PFSK-1 (cell line): ENCODE measurements at regions not wholly inside any gene's neighbourhood (a gene's known extent, or its start where the extent isn't known, plus 50 kb on each side); places are given as distances from the start of the nearest gene placed in this dataset.

Experiments
- FOXP2 ChIP-seq: optimal IDR thresholded peaks from 2 replicates; pipeline ENCODE3; 2011; ENCODE audit warnings: borderline replicate concordance, control low read depth, inconsistent platforms; ENCODE audit not compliant: insufficient read depth; ENCODE audit errors: extremely low read length, extremely low read depth
- POLR2AphosphoS5 ChIP-seq: IDR thresholded peaks from 2 replicates; pipeline ENCODE4 v1.6.1; 2012; ENCODE audit warnings: low read depth, mild to moderate bottlenecking, control low read depth, low read length, moderate library complexity
- REST ChIP-seq, 2 experiments: IDR thresholded peaks; 2 replicates each; pipeline versions ENCODE4 v1.6.1 to v1.8.0; 2011 to 2012; ENCODE audit warnings: low read depth in 2 of 2, low read length in 2 of 2, control low read depth in 1 of 2, inconsistent platforms in 1 of 2, mild to moderate bottlenecking in 1 of 2, moderate library complexity in 1 of 2; ENCODE audit not compliant: insufficient read depth in 1 of 2
- SIN3A ChIP-seq: IDR thresholded peaks from 2 replicates; pipeline ENCODE4 v1.6.1; 2012; ENCODE audit warnings: mild to moderate bottlenecking, low read length, moderate library complexity, borderline replicate concordance; ENCODE audit not compliant: insufficient read depth
- TAF1 ChIP-seq: IDR thresholded peaks from 2 replicates; pipeline ENCODE4 v1.6.1; 2012; ENCODE audit warnings: low read length, control low read depth, borderline replicate concordance; ENCODE audit not compliant: insufficient read depth

- TF ChIP-seq POLR2AphosphoS5: no peak
- no peak for TF ChIP-seq FOXP2
- TF ChIP-seq SIN3A: no peak
- TF ChIP-seq REST (IDR thresholded peaks at IDR 0.05; ENCODE audit: insufficient read depth in 1 of 2, low read depth in 2 of 2, low read length in 2 of 2): no peak
- no peak for TF ChIP-seq TAF1
These were observed 415.1 kb upstream of the ADAMTSL1 start for GRCh38 chr9:18058564-18059442.

DNA sequence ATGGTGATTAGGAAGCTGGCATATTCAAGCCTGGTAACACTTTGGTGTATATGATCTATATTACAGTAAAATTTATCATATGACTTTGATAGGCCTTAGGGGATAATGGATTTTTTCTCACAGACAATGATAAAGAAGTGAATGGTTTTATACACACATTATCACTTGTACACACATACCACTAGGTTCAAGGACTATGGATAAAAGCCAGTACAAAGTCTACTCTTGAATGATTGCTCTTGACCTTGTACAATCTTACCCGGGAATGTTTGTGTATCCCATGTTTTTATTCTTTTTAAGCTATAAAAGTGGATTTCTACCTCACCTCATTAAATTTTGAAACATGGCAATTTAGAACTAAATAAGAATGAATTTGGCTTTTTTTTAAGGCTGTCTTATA lies 414.5 kb upstream of the ADAMTSL1 start:
- TF ChIP-seq TAF1: no peak
- no peak for TF ChIP-seq FOXP2
- TF ChIP-seq POLR2AphosphoS5: no peak
- no peak for TF ChIP-seq SIN3A
- TF ChIP-seq REST (IDR thresholded peaks at IDR 0.05; ENCODE audit: insufficient read depth in 1 of 2, low read depth in 2 of 2, low read length in 2 of 2): no peak

- TF ChIP-seq FOXP2: no peak
- no peak for TF ChIP-seq POLR2AphosphoS5
- TF ChIP-seq REST (IDR thresholded peaks at IDR 0.05; ENCODE audit: insufficient read depth in 1 of 2, low read depth in 2 of 2, low read length in 2 of 2): no peak
- TF ChIP-seq SIN3A: no peak
- TF ChIP-seq TAF1: no peak
These were observed 413.6 kb upstream of the ADAMTSL1 start for GRCh38 chr9:18060269-18060934.

GRCh38 chr9:18061332-18061731 lies 412.6 kb upstream of the ADAMTSL1 start:
- TF ChIP-seq REST (IDR thresholded peaks at IDR 0.05; ENCODE audit: insufficient read depth in 1 of 2, low read depth in 2 of 2, low read length in 2 of 2) (no peak), TAF1 (no peak), POLR2AphosphoS5 (no peak), FOXP2 (no peak), SIN3A (no peak)
